GM12874 (cell line): ENCODE measurements at regions not wholly inside any gene's neighbourhood (a gene's known extent, or its start where the extent isn't known, plus 50 kb on each side); places are given as distances from the start of the nearest gene placed in this dataset.

Source experiments
- CTCF ChIP-seq: IDR thresholded peaks from 2 replicates; pipeline ENCODE4 v1.5.1; 2011; ENCODE audit warnings: low read depth, mild to moderate bottlenecking, control low read depth, low read length, moderate library complexity; ENCODE audit not compliant: insufficient read depth

- no peak for TF ChIP-seq CTCF
These were observed 85.2 kb downstream of the BUD13 start for GRCh38 chr11:116687458-116688201.

DNA sequence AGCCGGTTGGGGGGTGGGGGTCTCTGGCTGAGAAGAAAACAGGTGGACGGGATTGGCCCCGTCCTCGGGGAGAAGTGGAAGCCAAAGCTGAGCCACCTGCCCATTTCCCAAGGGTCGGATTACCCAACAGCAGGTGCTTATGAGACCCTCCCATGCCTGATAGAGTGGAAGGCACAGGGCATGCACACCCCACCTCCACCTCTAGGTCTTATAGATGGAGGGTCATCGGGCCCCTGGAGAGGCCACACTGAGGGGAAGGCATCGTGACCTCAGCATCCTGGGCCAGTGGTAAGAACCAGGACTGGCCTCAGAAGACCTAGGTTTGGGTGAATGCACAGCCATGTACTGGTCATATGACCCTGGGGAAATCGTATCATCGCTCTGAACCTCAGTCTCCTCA is 85.9 kb downstream of the BUD13 start:
- TF ChIP-seq CTCF: no peak

GRCh38 chr11:116683982-116684381 is 88.8 kb downstream of the BUD13 start:
- TF ChIP-seq CTCF: no peak

- TF ChIP-seq CTCF: no peak
These were observed 92.2 kb downstream of the BUD13 start for GRCh38 chr11:116680349-116681125.

DNA sequence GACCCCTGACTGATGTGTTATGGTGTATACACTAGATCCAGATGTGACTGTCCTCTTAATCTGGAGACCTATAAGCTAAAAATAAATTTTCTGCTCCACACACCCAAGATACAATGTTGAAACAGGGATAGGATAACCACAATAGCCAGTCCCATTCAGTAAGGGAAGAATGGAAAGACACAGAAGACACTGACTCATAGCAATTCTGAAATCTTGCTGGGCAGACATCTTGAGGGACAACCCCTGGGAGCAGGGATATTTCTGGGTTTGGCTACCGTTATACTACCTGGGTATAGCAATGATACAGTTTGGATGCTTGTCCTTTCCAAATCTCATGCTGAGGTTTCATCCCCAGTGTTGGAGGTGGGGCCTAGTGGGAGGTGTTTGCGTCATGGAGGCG is 93.9 kb downstream of the BUD13 start:
- TF ChIP-seq CTCF: no peak

DNA sequence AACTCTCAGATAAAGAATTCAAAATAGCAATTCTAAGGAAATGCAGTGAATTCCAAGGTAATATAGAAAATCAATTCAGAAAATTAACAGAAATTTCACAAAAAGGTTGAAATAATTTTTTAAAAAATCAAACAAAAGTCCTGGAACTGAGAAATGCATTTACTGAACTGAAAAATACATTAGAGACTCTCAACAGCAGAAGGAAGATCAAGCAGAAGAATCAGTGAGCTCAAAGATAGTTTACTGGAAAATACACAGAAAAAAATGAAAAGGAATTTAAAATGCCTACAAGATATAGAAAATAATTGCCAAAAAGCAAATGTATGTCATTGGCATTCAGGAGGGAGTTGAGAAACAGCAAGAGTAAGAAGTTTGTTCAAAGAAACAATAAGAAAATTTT is 107.3 kb downstream of the BUD13 start:
- TF ChIP-seq CTCF: no peak

GRCh38 chr11:116661056-116661455 is 111.7 kb downstream of the BUD13 start:
- TF ChIP-seq CTCF: no peak
